Gastroesophageal sphincter (tissue), 3 donors: ENCODE measurements at regions not wholly inside any gene's neighbourhood (a gene's known extent, or its start where the extent isn't known, plus 50 kb on each side); places are given as distances from the start of the nearest gene placed in this dataset.

Experiments used
- CTCF ChIP-seq, 4 experiments: fragments of 200-600 bp in 2 of 4; fragments of 450-650 bp in 2 of 4; sonication (generic) in 1 of 4; IDR thresholded peaks; one replicate each; pipeline ENCODE4 v1.5.1; 2017 to 2019; ENCODE audit warnings: antibody characterized with exemption in 4 of 4, mild to moderate bottlenecking in 2 of 4, moderate library complexity in 2 of 4
- EP300 ChIP-seq: sonication (generic); formaldehyde crosslinking; IDR thresholded peaks from one replicate; pipeline ENCODE4 v1.6.1; 2017; ENCODE audit warnings: antibody characterized with exemption, mild to moderate bottlenecking

- TF ChIP-seq CTCF (IDR thresholded peaks at IDR 0.05) (no peak), EP300 (no peak)
Observed at GRCh38 chr4:123052007-123052406, 129.6 kb upstream of the NUDT6 start.
